Liver (tissue), 3 donors: ENCODE measurements at regions not wholly inside any gene's neighbourhood (a gene's known extent, or its start where the extent isn't known, plus 50 kb on each side); places are given as distances from the start of the nearest gene placed in this dataset.

Experiments
- CTCF ChIP-seq: fragments of 150-350 bp; IDR thresholded peaks from 2 replicates; pipeline ENCODE4 v1.5.1; 2017; ENCODE audit warnings: improper control_type of control experiment, low read depth, low read length; ENCODE audit not compliant: missing input control
- EGR1 ChIP-seq, 2 donors: IDR thresholded peaks; 2 replicates each; pipeline ENCODE4 v1.6.1; 2016 to 2018; ENCODE audit warnings: antibody characterized with exemption in 2 of 2, low read depth in 2 of 2
- GABPA ChIP-seq, 2 donors: IDR thresholded peaks in 1 of 2; conservative IDR thresholded peaks in 1 of 2; 2 replicates each; pipeline ENCODE4 v1.6.1; 2016; ENCODE audit warnings: antibody characterized with exemption in 2 of 2, mild to moderate bottlenecking in 1 of 2, moderate library complexity in 1 of 2
- HNF4A ChIP-seq, 2 donors: conservative IDR thresholded peaks; 2 replicates each; pipeline ENCODE4 v1.6.1; 2016; ENCODE audit warnings: antibody characterized with exemption in 2 of 2, mild to moderate bottlenecking in 2 of 2
- NR2F2 ChIP-seq: IDR thresholded peaks from 2 replicates; pipeline ENCODE4 v1.6.1; 2016; ENCODE audit warnings: antibody characterized with exemption
- RAD21 ChIP-seq, 2 donors: IDR thresholded peaks; 2 replicates each; pipeline ENCODE4 v1.6.1; 2016; ENCODE audit warnings: antibody characterized with exemption in 2 of 2, mild to moderate bottlenecking in 2 of 2
- RXRA ChIP-seq, 2 donors: IDR thresholded peaks; 2 replicates each; pipeline ENCODE4 v1.6.1; 2017 to 2018; ENCODE audit warnings: antibody characterized with exemption in 2 of 2, mild to moderate bottlenecking in 1 of 2
- SP1 ChIP-seq: IDR thresholded peaks from 2 replicates; pipeline ENCODE4 v1.6.1; 2018; ENCODE audit warnings: antibody characterized with exemption, mild to moderate bottlenecking
- TAF1 ChIP-seq: conservative IDR thresholded peaks from 2 replicates; pipeline ENCODE4 v1.6.1; 2016; ENCODE audit warnings: antibody characterized with exemption, mild to moderate bottlenecking
- TF ChIP-seq, protein P1 (sequence below): IDR thresholded peaks from 2 replicates; pipeline ENCODE4 v1.6.1; 2016; ENCODE audit warnings: antibody characterized with exemption
- donor health status: healthy.
- donor health status: healthy.

DNA sequence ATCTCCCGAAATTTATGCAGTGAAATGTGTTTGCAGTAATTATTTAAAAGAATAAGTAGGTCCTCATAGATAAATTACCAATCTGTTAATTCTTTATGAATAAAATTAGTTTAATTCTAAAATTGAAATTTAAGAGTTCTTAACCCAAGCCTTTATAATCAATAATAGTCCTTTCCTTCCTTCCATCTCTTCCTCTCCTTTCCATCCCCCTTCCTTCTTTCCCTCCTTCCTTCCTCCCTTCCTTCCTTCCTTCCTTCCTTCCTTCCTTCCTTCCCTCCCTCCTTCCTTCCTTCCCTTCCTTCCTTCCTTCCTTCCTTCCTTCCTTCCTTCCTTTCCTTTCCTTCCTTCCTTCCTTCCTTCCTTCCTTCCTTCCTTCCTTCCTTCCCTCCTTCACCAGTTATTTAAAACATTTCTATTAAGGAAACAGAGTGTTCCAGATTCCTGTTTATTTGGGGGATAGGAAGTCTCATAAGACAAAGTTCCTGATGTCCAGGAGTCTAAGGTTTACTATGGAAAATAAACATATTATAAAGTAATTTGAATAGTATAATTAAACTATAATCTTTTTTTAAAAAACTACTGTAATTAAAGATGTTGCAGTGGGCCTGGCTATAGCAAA is 285.3 kb upstream of the NOX3 start:
- TF ChIP-seq GABPA (IDR thresholded peaks at IDR 0.05 in 1 of 2, conservative IDR thresholded peaks at IDR 0.05 in 1 of 2) = no peak
- TF ChIP-seq CTCF = no peak
- no peak for TF ChIP-seq RAD21 (IDR thresholded peaks at IDR 0.05)
- no peak for TF ChIP-seq SP1
- no peak for TF ChIP-seq EGR1 (IDR thresholded peaks at IDR 0.05; ENCODE audit: low read depth in 2 of 2)
- TF ChIP-seq, protein P1, sequence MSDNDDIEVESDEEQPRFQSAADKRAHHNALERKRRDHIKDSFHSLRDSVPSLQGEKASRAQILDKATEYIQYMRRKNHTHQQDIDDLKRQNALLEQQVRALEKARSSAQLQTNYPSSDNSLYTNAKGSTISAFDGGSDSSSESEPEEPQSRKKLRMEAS = no peak
- no peak for TF ChIP-seq HNF4A (conservative IDR thresholded peaks at IDR 0.05)
- no peak for TF ChIP-seq RXRA (IDR thresholded peaks at IDR 0.05)
- TF ChIP-seq NR2F2 = no peak
- no peak for TF ChIP-seq TAF1
